Left ventricle myocardium superior (tissue), 1 donor: ENCODE measurements at regions not wholly inside any gene's neighbourhood (a gene's known extent, or its start where the extent isn't known, plus 50 kb on each side); places are given as distances from the start of the nearest gene placed in this dataset.
"Not testable (repeated sequence)": the region's sequence is repeated elsewhere in the genome, so short reads cannot be mapped to it uniquely, and the experiment has no call there.

Experiments used
- ATAC-seq: fragments of 200-7000 bp; cut with Tn5 transposase; one replicate; pipeline ENCODE4 v1.9.1; 2020; ENCODE audit warnings: mild to moderate bottlenecking, moderate library complexity
- DNase-seq: peaks from one replicate; pipeline ENCODE4 v3.0.0-alpha.2; 2020
- intact Hi-C: fragments of 100-400 bp; cut with micrococcal nuclease; formaldehyde crosslinking; loops from one replicate; pipeline ENCODE4 v1.11.0; 2022
- donor health status: DM: no; HTN: yes; CAD: no; lungs with severe emphysema.

DNA sequence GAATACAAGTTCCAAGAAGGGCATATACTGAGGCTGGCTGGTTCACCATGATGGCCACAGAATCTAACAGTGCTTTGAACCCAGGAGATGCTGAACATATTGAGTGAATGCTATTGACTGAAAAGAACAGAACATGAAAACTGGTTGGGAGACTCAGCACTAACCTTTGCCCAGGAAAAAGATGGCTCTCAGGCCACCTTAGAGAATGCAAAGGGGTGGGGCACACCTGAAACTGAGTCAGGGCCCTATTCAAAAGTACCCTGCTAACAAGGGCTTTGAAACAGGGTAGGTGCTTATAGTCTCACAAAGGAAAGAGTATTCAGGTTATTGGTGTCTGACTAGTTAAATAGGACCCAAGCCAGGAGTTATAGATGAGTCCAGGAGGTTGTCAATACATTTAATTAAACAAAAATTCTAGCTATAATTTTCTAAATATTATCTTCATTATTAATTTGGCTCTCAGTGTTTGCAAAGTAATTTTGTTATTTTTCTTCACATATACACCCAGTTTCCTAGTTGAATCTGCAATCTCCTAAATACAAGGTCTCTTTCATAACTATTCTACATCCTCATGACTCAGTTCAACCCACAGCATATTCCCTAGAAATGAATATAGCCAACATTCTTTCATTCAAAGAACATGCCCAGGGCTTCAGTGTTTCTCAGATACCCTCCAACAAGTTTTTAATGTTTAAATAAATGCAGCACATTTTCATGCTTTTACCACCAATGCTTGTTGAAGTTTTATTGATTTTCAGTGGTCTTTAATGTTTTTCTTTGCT lies 144.2 kb upstream of the RAPGEF2 start:
- intact Hi-C loops, result no loop called here
- no peak for DNase-seq
- no peak for ATAC-seq

DNA sequence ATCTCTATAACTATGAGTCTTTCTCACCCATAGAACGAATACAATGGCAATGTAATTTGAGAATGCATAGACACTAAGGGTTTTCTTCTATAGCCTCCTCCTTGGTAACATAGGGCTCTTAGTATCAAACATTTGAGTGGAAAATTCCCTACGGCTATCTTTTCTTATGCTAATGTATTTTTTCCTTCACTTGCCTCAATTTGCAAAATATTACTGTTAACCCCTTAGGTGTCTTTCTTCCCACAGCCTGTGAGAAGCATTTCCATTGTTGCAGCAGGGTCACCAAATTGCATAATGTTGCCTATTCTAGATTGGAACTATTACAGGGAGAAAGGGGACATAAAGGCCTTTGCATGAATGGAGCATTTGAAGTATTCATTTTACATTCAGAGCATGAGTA lies 140.5 kb upstream of the RAPGEF2 start:
- no peak for DNase-seq
- no peak for ATAC-seq
- intact Hi-C loops, result no loop called here

DNA sequence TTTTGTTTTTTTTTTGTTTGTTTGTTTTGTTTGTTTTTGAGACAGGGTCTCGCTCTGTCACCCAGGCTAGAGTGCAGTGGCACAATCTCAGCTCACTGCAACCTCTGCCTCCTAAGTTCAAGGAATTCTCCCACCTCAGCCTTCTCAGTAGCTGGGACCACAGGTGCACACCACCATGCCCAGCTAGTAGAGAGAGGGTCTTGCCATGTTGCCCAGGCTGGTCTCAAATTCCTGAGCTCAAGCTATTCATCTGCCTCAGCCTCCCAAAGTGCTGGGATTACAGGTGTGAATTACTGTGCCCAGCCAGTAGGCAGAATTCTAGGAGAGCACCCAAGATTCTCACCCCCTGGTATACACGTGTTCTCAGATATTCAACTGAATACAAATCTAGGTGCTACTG lies 139.6 kb upstream of the RAPGEF2 start:
- intact Hi-C loops, result not testable (repeated sequence)

DNA sequence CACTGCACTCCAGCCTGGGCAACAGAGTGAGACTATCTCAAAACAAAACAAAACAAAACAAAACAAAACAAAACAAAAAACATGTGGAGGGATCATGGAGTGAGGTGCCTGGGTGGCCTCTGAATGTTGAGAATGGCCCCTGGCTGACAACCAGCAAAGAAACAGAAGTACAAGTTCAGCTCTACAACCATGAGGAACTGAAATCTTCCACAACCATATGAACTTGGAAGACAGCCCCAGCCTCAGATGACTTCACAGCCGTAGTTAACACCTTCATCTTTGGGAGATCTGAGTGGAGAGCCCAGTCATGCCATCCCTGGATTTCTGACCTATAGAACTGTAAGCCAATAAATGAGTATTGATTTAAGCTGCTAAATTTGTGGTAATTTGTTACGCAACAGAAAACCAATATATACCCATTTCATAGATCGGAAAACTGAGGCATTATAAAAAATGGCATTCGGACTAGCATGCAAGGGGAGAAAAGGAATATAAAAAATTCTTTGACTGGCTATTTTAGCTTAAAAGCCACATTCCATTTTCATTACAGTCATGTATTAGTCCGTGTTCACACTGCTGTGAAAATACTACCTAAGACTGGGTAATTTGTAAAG lies 138.7 kb upstream of the RAPGEF2 start:
- DNase-seq, result no peak
- intact Hi-C loops, result no loop called here
- ATAC-seq, result no peak

More for the DNA sequence above, 139.6 kb upstream of the RAPGEF2 start:
- DNase-seq, ATAC-seq: not testable (repeated sequence)

DNA sequence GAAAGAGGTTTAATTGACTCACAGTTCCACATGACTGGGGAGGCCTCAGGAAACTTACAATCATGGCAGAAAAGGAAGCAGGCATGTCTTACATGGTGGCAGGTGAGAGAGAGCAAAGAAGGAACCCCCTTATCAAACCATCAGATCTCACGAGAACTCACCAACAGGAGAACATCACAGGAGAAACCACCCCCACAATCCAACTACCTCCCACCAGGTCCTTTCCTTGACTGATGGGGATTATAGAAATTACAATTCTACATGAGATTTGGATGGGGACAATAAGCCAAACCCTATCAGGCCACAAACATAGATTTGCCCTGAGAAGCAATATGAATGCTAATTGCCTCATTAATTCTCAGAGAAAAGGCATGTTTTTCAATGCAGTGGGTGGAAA lies 138.2 kb upstream of the RAPGEF2 start:
- ATAC-seq, result no peak
- intact Hi-C loops, result no loop called here
- DNase-seq, result no peak

DNA sequence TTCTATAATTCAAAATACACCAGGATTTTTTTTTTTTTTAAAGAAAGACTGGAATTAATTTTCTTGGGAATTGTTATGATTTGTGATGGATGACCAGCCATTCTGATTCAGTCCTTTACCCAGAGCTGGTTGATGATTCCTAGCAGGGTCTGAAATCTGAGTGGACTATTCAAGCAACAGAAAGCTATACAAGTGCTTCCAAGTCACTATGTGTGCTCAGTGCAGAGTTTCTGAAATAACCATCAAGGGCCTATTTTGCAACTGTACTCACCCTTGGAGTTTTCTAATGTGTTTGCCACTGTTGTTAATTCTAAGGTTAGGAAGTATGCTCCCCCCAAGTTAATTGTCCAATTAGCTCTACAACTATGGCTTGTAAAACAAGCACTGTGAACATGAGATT lies 137.7 kb upstream of the RAPGEF2 start:
- ATAC-seq, result no peak
- intact Hi-C loops, result no loop called here
- no peak for DNase-seq

DNA sequence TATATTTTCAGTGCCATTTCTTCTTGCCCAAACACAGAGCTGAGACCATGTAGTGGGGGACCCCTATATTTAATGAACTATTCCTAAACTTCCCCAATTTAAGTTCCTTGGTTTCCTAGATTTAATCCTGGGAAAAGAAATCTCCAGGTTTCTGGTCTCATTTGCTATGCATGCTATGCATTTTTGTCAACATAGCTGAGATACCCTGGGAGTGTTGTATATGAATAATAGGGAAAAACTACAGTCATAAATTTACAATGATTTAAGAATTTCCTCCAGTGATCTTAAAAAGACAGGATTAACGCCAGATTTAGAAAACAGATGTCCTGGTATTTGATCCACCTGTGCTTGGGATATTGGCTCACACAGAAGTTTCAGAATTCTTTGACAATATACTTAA lies 136.8 kb upstream of the RAPGEF2 start:
- ATAC-seq, result no peak
- no peak for DNase-seq
- intact Hi-C loops, result no loop called here

DNA sequence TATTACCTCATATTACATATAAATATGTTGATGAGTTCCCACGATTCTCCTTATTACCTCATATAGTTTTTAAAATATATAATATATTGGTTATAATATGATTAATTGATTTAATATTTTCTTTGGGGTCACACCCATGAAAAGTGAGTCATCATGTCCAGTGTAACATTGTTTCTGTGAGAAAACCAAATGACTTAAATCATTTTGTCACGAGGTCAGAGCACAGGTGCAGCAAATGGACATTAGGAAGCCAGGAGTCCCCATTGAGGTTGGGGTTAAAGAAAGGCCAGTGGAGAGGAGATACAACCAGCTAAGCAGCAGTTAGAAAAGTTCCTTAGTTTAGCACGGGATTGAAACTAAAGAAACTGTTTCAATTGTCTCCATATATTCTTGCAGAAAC lies 133.9 kb upstream of the RAPGEF2 start:
- intact Hi-C loops, result no loop called here
- no peak for ATAC-seq
- DNase-seq, result no peak

DNA sequence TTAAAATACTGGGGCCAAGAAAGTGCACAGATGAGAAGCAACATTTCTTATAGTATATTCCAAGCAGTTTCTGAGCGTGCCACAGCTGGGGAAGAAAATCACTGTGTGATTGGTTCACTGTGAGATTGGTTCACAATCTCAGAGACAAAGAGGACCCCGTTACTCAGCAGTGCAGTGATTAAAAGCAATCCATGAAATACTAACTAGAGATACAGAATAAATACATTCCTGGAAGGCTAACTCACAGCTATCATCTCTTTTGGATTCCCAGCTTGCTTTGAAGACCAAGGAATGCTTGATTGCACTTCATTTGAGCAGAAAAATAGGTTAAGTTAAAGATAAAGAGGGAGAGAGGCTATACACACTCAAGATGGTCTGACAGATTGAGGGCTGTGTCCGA lies 132.1 kb upstream of the RAPGEF2 start:
- intact Hi-C loops, result no loop called here
- no peak for ATAC-seq
- DNase-seq, result no peak

DNA sequence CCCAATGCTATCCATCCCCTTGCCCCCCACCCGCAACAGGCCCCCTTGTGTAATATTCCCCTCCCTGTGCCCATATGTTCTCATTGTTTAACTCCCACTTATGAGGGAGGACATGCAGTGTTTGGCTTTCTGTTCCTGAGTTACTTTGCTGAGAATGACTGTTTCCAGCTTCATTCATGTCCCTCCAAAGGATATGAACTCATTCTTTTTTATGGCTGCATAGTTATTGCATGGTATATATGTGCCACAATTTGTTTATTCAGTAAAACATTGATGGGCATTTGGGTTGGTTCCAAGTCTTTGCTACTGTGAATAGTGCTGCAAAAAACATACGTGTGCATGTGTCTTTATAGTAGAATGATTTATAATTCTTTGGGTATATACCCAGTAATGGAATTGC lies 128.4 kb upstream of the RAPGEF2 start:
- intact Hi-C loops, ATAC-seq, DNase-seq: not testable (repeated sequence)

DNA sequence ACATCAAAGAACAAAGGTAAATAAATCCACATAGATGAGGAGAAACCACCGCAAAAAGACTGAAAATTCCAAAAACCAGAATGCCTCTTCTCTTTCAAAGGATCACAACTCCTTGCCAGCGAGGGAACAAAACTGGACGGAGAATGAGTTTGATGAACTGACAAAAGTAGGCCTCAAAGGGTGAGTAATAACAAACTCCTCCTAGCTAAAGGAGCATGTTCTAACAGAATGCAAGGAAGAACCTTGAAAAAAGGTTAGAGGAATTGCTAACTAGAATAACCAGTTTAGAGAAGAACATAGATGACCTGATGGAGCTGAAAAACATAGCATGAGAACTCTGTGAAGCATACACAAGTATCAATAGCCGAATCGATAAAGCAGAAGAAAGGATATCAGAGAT lies 122.2 kb upstream of the RAPGEF2 start:
- ATAC-seq, intact Hi-C loops, DNase-seq: not testable (repeated sequence)

DNA sequence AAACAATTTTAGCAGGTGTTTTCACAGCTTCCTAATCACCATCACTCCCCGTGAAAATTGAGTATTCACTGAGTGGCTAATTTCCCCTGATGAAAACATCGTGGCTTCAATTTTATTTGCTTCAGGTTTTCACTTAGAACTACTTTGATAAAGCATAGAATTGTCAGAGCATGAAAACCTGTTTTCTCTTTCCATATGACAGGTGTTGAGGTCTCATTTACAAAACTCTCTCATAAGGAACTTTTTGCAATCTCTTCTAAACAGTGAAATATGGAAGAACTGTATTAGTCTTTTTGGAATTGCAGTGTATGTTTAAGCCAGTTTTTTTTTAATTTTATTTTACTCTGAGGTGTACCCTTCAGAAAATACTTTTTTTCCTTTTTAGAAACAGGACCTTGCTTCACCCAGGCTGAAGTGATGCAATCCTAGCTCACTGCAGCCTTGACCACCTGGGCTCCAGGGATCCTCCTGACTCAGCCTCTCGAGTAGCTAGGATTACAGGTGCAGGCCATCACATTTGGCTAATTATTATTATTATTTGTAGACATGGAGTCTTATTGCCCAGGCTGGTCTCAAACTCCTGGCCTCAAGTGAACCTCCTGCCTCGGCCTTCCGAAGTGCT lies 111.2 kb upstream of the RAPGEF2 start:
- intact Hi-C loops, result no loop called here
- ATAC-seq (no peak), DNase-seq (no peak)

DNA sequence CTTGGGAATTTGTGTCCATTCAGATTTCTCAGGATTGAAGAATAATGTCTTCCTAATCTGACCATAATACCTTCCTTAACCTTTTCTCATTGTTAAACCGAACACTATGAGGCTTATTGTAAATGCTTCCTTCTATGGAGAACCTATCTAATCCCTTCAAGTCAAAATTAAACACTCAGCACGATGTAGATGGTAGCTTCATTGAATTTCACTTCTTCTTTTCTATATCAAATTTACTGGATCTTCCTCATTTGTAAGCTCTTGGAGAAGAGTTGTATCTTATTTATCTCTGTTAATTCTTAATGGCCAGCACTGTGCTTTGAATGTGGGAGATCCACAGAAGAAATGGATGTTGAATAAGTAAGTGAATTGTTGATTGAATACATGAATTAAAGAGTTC lies 109.0 kb upstream of the RAPGEF2 start:
- intact Hi-C loops, result no loop called here
- ATAC-seq (no peak), DNase-seq (no peak)

DNA sequence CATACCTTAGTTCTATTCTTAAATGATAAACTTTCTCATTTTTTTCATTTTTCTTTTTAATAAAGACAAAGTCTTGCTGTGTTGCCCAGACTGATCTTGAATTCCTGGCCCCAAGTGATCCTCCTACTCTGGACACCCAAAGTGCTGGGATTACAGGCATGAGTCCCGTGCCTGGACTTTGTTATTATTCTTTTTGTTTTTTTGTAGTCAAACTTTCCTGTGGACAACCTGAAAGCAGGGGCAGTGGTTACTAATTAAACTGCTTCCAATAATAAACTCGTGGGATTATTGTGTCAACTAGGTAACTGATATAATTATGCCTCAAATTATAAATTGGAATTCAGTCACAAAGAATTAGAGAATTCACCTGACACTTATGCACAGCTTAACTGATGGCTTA lies 107.8 kb upstream of the RAPGEF2 start:
- no peak for ATAC-seq
- intact Hi-C loops, result no loop called here

DNA sequence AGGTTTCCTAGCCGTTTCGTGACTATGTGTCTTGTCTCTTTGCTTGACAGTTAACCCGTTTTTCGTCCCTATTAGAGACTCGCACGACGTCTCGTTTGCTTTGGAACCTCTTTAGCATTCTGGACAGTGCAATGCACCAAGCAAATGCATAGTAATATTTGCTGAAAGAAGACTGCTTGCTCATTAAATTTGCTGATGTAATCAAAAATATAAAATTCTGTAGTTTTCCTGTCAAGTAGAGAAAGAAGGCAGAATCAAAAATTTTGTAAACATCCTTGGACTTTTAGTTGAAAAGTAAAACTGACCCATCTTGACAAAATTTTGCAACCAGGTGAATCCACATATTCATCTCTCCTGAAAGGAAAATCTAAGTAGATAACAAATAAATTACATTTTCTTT lies 106.9 kb upstream of the RAPGEF2 start:
- ATAC-seq, result no peak
- no peak for DNase-seq
- intact Hi-C loops, result no loop called here

More for the DNA sequence above, 107.8 kb upstream of the RAPGEF2 start:
- DNase-seq, result no peak

DNA sequence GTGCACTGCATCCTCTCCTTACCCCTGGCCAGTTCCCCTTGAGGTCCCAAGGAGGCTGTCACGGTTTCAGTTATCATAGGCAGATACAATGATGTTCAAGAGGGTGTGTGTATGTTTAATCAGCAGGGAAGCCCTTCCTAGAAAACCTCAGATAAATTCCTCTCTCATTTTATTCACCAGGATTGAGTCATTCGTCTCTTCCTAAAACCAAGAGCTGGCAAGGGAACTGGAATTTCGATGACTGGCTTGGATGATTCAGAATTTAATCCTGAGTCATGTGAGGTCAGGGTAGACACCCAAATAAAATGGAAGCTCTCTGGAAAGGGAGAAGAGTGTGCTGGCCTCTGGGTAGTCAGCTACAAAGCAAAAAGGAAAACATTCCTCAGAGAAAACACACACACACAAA lies 106.2 kb upstream of the RAPGEF2 start:
- ATAC-seq, result peak; percentile 78
- intact Hi-C loops, result no loop called here
- DNase-seq, result no peak

DNA sequence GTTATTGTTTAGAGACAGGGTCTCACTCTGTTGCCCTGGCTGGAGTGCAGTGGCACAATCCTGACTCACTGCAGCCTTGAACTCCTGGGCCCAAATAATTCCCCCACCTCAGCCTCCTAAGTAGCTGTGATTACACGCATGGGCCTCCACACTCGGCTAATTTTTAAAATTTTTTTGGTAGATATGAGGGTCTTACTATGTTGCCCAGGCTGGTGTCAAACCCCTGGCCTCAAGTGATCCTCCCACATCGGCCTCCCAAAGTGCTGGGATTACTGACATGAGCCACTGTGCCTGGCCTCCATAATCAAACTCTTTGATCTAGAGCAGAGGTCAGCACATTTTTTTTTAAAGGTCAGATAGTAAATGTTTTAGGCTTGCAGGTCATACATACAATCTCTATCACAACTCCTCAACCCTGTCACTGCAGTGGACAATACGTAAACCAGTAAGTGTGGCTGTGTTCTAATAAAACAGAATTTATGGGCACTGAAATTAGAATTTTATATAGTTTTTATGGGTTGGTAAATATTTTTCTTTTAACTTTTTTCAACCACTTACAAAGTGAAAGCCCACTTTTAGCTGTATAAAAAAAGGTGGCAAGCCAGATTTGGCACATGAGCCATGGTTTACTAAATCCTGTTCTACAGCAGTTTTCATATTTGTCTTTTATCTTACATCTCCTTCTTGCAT lies 105.1 kb upstream of the RAPGEF2 start:
- ATAC-seq (no peak), DNase-seq (no peak)
- intact Hi-C loops, result no loop called here

DNA sequence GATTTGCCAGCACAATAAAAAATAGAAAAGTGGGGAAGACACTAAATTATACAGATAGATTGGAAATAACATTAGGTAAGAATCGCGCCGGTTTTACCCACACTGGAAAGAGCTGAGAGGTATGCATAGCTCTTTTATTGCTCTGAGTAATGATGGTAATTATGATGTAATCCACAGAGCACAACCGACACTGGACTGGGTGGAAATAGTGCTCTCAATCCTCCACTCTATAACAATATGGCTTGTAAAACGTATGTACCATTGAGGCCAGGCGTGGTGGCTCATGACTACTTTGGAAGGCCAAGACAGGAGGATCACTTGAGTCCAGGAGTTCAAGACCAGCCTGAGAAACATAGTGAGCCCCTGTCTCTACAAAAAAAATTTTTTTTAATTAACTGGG lies 104.3 kb upstream of the RAPGEF2 start:
- no peak for ATAC-seq
- no peak for DNase-seq
- intact Hi-C loops, result no loop called here

DNA sequence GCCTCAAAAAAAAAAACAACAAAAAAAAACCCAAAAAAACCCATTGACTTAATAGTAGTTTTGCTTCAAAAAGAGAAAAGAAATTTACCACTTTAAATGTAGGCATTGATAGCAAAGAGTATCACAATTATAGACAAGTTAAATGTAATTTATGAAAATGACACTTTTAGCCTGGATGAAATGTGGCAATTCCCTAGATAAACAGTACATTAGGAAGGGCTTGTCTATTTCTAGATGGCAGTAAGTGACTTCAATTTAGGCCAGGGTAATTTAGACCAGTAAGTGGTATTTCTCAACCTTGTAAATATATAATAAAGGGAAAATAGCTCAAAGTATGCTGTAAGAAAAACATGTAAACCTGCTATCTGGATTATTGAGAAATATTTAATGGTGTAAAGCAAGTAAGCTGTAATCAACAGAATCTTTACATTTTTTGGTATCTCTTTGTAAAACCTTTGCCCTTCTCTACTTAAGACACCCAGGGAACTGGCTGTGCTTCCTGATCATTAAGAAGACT lies 103.7 kb upstream of the RAPGEF2 start:
- DNase-seq (no peak), ATAC-seq (no peak)

DNA sequence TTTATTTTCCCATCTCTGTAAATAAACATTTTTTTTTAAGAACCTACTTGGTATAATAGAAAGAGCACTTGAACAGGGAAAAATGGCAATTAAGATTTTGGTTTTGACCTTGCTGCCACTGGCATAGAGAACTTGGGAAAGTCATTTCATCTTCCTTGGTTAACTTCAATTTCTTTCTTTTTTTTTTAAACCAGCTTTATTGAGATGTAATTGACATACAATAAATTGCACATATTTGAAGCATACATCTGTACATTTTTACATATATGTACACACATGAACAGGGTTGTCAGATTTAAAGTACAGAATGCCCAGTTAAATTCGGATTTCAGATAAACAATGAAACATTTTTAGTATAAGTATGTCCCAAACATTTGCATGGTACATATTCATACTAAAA lies 103.0 kb upstream of the RAPGEF2 start:
- DNase-seq (no peak), ATAC-seq (no peak)
- intact Hi-C loops, result no loop called here

More for the DNA sequence above, 103.7 kb upstream of the RAPGEF2 start:
- intact Hi-C loops, result no loop called here
